Muscle layer of duodenum (tissue), 2 donors: ENCODE measurements at regions not wholly inside any gene's neighbourhood (a gene's known extent, or its start where the extent isn't known, plus 50 kb on each side); places are given as distances from the start of the nearest gene placed in this dataset.
"Not testable (repeated sequence)": the region's sequence is repeated elsewhere in the genome, so short reads cannot be mapped to it uniquely, and the experiment has no call there.

Experiments used
- H3K27ac ChIP-seq: one replicate; pipeline ENCODE4 v1.7.0; 2013; ENCODE audit warnings: mild to moderate bottlenecking, low read length
- H3K27me3 ChIP-seq: one replicate; pipeline ENCODE4 v1.7.0; 2013; ENCODE audit warnings: low read depth, mild to moderate bottlenecking, control low read depth, low read length
- H3K36me3 ChIP-seq, 2 donors: one replicate each; pipeline ENCODE4 v1.7.0; 2013; ENCODE audit warnings: low read length in 2 of 2, control low read depth in 1 of 2, mild to moderate bottlenecking in 1 of 2; ENCODE audit not compliant: insufficient read depth in 2 of 2, control insufficient read depth in 1 of 2
- H3K4me1 ChIP-seq, 2 donors: one replicate each; pipeline ENCODE4 v1.7.0; 2013; ENCODE audit warnings: low read length in 2 of 2, mild to moderate bottlenecking in 2 of 2, control low read depth in 1 of 2, moderate library complexity in 1 of 2; ENCODE audit not compliant: insufficient read depth in 2 of 2, control insufficient read depth in 1 of 2
- H3K4me3 ChIP-seq, 2 donors: one replicate each; pipeline ENCODE4 v1.7.0; 2013; ENCODE audit warnings: low read length in 2 of 2, low read depth in 1 of 2, mild to moderate bottlenecking in 1 of 2
- H3K9me3 ChIP-seq, 2 donors: one replicate each; pipeline ENCODE4 v1.7.0; 2013; ENCODE audit warnings: low read length in 2 of 2, control low read depth in 1 of 2, mild to moderate bottlenecking in 1 of 2; ENCODE audit not compliant: control insufficient read depth in 1 of 2
- donor health status: healthy.

DNA sequence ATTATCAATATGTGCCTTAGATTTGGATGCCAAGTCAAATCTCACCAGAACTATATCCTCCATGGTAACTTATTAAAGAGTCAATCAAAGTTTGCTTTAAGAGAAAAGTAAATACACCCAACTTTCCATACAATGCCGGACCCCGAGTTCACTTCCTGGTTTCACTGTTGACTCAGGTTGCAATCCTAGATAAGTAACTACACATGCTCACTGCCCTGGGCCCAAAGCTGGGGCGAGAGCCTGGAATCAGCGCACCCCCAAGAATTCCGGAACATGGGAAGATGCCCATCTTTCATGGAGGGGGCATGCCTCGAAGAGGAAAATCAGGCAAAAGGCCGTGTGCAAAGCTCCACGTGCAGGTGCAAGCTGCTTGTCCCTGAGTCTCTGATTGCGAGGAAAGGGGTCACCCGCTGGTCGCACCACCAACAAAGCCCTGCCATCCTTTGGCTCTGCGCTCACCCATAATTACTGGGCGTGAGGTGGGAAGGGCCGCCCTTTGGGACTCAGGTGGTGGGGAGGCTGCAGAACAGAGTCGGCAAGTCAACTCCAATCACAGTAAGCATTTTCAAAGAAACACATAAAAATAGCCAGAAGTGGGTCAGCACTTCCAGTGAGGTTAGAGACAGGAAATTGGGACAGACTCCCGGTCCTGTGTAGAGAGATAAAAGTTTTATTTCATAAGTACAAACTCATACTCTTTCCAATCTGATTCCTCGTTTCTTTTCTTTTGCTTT lies 167.7 kb downstream of the TOMM20 start:
- Histone ChIP-seq H3K36me3 (peaks cover 0 to 3% of the 10 kb centered on the region in 2 donors), H3K4me1 (peaks cover 45 to 58% of the 10 kb centered on the region in 2 donors), H3K27me3 (no peaks in the 10 kb centered on the region), H3K9me3 (no peaks in the 10 kb centered on the region), H3K4me3 (no peak overlapping the region), H3K27ac (peak overlapping the region; percentile 92)

DNA sequence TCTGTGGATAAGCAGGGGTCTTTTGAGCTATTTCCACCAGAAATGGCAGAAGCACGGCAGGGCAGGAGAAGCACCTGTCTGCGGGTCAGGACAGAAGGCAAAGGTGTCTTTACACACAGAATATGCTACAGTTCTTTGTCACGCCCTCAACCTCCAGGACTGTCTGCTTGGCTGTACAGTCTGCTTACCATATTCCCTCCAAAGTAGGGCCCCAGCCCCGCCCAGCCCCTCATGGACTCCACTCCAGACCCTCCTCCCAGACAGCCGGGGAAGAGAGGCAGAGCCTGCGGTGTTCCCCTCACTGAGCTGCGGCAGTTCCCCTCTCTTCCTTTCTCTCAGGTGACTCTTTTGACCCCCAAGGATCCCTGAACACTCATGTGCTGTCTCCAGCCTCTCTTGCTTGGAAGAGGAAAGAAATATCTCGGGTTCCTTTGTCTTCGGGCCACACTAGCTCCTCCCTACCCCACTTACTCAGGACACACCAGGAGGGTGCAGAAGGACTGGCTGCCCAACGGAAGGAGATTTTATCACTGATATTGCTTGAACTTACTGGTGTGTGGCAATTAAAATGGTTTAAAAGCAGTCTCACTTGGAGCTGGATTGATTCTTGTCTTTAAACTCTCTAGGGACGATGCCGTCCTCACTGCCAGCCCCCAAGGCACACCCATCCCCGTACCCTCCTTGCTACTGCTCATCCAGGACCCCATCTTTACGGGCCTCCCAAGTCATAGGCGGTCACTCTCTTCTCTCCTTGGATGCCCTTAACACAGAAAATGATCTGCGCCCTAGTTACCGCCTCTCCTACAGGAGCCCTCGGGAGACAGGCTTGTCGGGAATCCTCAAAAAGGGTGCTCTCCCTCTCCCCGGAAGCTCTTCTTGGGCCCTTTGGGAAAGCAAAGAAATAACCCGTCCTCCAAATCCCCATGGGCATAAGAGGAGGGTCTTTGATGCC lies 169.7 kb downstream of the TOMM20 start:
- peaks cover 41 to 59% of the 10 kb centered on the region in 2 donors for H3K4me1 ChIP-seq
- peak overlapping the region; percentile 92 for H3K27ac ChIP-seq

DNA sequence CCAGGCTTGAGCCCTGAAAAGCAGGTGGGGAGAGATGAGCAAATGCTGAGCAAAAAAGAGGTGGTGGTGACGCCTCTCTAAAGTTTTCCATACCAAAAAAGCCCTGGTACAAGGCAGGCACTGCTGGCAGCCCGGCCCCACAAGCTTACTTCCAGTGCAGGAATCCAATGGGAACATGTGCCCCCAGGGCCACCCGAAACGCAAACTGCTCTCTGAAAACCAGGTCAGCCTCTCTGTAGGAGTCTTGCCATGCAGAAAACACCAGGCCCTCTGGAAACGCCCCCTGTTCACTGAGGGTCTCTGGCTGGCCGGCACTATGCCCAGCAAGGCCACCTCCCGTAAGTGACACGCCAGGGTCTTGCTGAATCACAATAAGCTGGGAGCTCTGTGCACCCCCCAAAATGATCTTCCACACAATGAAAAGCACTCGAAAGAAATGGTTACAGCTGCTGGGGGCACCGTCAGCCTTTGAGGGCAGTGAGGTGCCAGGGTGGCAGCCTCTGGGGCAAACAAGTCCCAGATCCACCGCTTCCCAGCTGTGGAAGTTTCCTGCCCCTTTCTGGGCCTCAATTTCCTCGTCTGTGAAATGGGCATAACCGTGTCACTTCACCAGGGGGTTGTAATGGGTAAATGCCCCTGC lies 170.5 kb downstream of the TOMM20 start:
- H3K27ac ChIP-seq, result peak overlapping the region; percentile 92
- H3K4me1 ChIP-seq, result peaks cover 33 to 51% of the 10 kb centered on the region in 2 donors
- H3K36me3 ChIP-seq, result peaks cover 0 to 3% of the 10 kb centered on the region in 2 donors
- H3K4me3 ChIP-seq, result no peak overlapping the region
- no peaks in the 10 kb centered on the region for H3K27me3 ChIP-seq
- H3K9me3 ChIP-seq, result no peaks in the 10 kb centered on the region

More for the DNA sequence above, 169.7 kb downstream of the TOMM20 start:
- H3K4me3 ChIP-seq, result no peak overlapping the region
- no peaks in the 10 kb centered on the region for H3K27me3 ChIP-seq
- peaks cover 0 to 3% of the 10 kb centered on the region in 2 donors for H3K36me3 ChIP-seq
- no peaks in the 10 kb centered on the region for H3K9me3 ChIP-seq

DNA sequence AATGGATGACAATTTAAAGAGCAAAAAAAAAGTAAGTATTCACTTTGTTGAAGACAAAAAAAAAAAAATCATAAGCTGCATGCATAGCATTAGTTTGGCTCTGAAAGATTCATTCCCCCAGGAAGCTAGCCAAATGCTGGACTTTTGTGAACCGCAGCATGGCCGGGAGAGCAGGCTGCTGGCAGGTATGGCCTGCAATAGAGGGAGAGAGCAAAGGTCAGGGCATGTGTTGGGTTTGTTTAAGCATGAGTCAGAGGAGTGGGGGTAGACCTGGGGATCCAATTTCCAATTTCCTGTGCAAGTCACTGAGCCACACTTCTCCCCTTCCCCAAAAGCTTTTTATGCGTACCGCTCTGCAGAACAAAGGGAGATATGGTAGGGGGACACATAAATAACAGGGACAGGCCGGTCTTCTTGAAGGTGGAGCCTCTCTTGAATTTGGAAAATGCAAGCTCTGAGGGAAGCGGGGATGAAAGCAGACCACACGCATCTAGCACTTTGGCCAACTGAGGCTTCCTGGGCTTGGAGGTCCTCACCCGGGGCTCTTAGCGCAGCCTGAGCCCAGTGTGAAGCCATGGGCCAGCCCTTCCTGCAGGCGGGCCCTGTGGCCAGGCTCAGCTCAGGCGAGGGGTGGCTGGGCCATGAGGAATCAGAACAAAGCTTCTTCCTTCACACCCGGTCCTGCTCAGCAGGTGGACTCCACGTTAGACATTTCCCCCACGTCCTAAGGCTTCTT lies 171.1 kb downstream of the TOMM20 start:
- Histone ChIP-seq H3K4me3 (no peak overlapping the region), H3K9me3 (no peaks in the 10 kb centered on the region), H3K27ac (peak overlapping the region; percentile 92), H3K36me3 (no peaks in the 10 kb centered on the region), H3K4me1 (peaks cover 32 to 45% of the 10 kb centered on the region in 2 donors), H3K27me3 (no peaks in the 10 kb centered on the region)

DNA sequence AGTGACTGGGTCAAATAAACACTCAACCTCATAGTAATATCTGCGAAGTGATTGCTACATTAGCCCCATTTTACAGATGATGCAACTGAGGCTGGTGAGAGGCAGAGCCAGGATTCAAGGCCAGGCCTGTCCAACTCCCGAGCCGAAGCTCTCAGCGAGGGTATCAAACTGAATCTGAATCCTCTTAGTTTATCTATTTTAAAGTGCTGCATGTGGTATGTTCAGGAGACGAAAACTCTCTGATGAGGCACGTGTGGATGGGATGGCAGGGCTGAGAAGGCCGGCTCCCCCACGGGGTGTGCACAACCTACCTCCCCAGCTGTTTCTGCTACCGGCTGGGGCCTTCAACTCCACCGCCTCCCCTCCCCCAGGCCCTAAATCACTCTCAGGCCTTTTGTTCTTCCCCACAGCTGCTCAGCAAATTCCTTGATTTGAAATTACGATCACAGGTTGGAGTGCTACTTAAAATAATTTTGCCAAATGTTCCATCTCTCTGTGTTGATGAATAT lies 171.8 kb downstream of the TOMM20 start:
- Histone ChIP-seq H3K27me3 (no peaks in the 10 kb centered on the region), H3K36me3 (no peaks in the 10 kb centered on the region), H3K27ac (peak overlapping the region; percentile 88), H3K4me3 (no peak overlapping the region), H3K4me1 (peaks cover 29 to 39% of the 10 kb centered on the region in 2 donors), H3K9me3 (no peaks in the 10 kb centered on the region)

DNA sequence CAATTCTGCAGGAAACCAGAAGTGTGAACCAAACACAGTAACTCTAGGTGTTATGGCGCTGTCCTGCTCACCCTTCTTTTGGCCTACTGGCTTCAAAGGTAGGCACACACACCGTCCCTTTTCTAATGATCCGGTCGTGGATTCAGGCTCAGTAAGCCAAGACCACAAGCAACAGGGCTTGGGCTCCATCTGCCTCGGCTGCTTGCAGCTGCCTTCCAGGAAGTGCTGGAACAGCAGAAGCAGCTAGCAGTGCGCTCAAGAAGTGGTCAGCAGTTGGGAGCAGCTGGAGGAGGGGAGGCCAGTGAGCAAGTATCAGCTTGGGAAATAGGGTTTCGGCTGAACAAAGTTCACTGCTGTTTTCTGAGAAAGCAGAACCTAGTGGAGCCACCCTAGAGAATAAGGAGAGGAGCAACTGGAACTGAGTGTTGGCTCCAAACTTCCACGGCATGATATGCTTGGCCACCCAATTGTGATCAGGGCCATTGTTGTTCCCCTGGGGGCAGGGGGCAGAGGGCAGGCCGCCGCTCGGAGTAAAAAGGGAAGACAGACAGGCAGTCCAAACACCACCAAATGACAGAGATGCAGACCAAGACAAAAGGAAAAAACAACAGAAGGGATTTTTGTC lies 173.4 kb downstream of the TOMM20 start:
- H3K4me3 ChIP-seq, result peak overlapping the region in 1 of 2 donors; percentile 31
- H3K27me3 ChIP-seq, result no peaks in the 10 kb centered on the region
- no peaks in the 10 kb centered on the region for H3K36me3 ChIP-seq
- H3K27ac ChIP-seq, result peak overlapping the region; percentile 88
- peaks cover 24 to 30% of the 10 kb centered on the region in 2 donors for H3K4me1 ChIP-seq
- H3K9me3 ChIP-seq, result no peaks in the 10 kb centered on the region

DNA sequence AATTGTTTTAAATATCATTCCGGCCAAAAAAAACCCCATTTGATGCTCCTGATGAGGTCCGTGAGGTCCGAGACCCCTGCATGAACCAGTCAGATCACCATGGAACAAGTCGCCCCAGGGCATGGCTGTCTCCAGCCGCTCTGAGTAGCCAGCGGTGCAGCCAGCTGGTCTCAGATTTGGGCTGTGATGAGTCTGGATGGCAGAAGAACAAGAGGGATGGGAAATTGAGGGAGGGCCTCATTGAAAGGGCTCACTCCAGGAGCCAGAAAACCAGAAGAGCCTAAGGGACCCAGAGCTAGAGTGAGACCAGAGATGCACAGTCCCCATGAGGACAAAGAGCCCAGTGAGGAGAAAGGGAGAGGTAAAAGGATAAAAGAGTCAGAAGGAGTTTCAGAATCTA lies 174.0 kb downstream of the TOMM20 start:
- no peaks in the 10 kb centered on the region for H3K27me3 ChIP-seq
- peaks cover 24 to 30% of the 10 kb centered on the region in 2 donors for H3K4me1 ChIP-seq
- H3K27ac ChIP-seq, result peak overlapping the region; percentile 88
- H3K36me3 ChIP-seq, result no peaks in the 10 kb centered on the region
- no peak overlapping the region for H3K4me3 ChIP-seq
- no peaks in the 10 kb centered on the region for H3K9me3 ChIP-seq

DNA sequence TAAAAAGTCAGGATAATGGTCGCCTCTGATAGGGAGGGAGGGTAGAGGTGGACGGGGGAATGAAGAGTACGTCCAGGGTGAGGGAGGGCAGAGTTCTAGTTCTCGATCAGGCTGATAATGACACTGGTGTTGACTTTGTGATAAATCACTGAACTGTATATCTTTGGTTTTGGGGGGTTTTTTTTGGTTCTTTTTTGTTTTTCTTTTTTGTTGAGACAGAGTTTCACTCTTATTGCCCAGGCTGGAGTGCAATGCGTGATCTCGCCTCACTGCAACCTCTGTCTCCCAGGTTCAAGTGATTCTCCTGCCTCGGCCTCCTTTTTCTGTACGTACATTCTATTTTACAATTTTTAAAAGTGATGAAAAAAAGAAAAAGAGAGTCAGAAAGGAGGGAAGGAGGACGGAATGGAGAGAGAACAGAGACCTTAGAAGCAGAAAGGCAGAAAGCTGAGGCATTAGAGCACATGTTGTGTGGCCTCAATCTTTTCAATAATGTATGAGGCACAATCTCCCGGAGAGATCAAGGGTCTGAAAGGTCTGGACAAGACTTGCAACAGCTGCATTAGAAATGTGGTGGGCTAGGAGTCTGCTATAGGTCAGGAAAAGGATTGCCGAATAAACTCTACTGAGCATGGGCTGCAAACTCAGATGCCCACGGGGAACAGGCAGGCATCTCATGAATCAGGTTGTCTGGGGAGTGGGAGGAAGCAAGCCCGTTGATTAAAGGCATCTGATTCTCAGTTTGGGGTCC lies 174.8 kb downstream of the TOMM20 start:
- Histone ChIP-seq H3K27me3 (no peaks in the 10 kb centered on the region), H3K9me3 (peaks cover 0 to 3% of the 10 kb centered on the region in 2 donors), H3K27ac (peak overlapping the region; percentile 88), H3K4me3 (no peak overlapping the region), H3K36me3 (no peaks in the 10 kb centered on the region), H3K4me1 (peaks cover 24% of the 10 kb centered on the region in 2 donors)

DNA sequence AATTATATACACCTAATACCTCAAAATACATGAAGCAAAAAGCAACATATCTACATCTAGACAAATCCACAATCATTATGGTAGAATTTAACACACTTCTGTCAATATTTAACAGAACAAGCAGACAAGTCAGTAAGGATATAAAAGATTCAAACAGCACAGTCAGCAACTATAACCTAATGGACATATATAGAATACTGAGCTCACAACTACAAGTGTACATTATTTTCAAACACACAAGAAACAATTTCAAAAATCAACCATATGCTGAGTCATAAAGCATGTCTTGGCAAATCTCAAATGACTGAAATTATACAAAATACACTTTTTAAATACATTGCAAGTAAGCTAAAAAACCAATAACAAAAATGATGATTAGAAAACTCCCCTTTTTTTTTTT lies 178.0 kb downstream of the TOMM20 start:
- Histone ChIP-seq H3K4me1 (peaks cover 3 to 11% of the 10 kb centered on the region in 2 donors), H3K27me3 (no peaks in the 10 kb centered on the region), H3K27ac (no peak overlapping the region), H3K36me3 (no peaks in the 10 kb centered on the region), H3K9me3 (peaks cover 0 to 3% of the 10 kb centered on the region in 2 donors), H3K4me3 (no peak overlapping the region)

DNA sequence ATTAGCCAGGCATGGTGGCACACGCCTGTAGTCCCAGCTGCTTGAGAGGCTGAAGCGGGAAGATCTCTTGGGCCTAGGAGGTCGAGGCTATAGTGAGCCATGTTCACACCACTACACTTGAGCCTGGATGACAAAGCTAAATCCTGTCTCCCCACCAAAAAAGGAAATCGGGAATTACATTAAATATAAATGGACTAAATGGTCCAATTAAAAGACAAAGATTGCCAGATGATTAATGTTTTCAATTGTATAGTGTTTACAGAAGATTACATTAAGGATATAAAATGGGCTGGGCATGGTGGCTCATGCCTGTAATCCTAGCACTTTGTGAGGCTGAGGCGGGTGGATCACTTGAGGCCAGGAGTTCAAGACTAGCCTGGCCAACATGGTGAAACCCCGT lies 179.1 kb downstream of the TOMM20 start:
- not testable (repeated sequence) for H3K4me1 ChIP-seq, H3K9me3 ChIP-seq, H3K27me3 ChIP-seq, H3K36me3 ChIP-seq, H3K4me3 ChIP-seq, H3K27ac ChIP-seq
